GM23338 (cell line): ENCODE measurements at regions not wholly inside any gene's neighbourhood (a gene's known extent, or its start where the extent isn't known, plus 50 kb on each side); places are given as distances from the start of the nearest gene placed in this dataset.

Experiments
- ATAC-seq: fragments of 200-7000 bp; cut with Tn5 transposase; 3 replicates; pipeline ENCODE4 v1.9.1; 2020
- DNase-seq: peaks from one replicate; pipeline ENCODE4 v3.0.0-alpha.2; 2015; ENCODE audit warnings: low spot score
- H2AFZ ChIP-seq: fragments of 200-600 bp; sonication (generic); 2 replicates; pipeline ENCODE4 v1.8.0; 2016; ENCODE audit warnings: antibody characterized with exemption, mild to moderate bottlenecking, moderate library complexity
- H3F3A ChIP-seq: fragments of 200-600 bp; sonication (generic); replicated peaks from 2 replicates; pipeline ENCODE4 v1.8.0; 2017; ENCODE audit warnings: antibody characterized with exemption, mixed run types, low read depth
- H3K27ac ChIP-seq: fragments of 200-600 bp; sonication (generic); 2 replicates; pipeline ENCODE4 v1.6.1; 2016; ENCODE audit warnings: low read depth
- H3K27me3 ChIP-seq: fragments of 200-600 bp; sonication (generic); 2 replicates; pipeline ENCODE4 v1.8.0; 2016; ENCODE audit warnings: mild to moderate bottlenecking, mixed run types, moderate library complexity; ENCODE audit not compliant: insufficient read depth
- H3K36me3 ChIP-seq: fragments of 200-600 bp; sonication (generic); 2 replicates; pipeline ENCODE4 v1.8.0; 2016; ENCODE audit warnings: mild to moderate bottlenecking; ENCODE audit not compliant: insufficient read depth
- H3K4me1 ChIP-seq: fragments of 200-600 bp; sonication (generic); 2 replicates; pipeline ENCODE4 v1.8.0; 2016; ENCODE audit warnings: mild to moderate bottlenecking, moderate library complexity; ENCODE audit not compliant: insufficient read depth
- H3K4me2 ChIP-seq: fragments of 200-600 bp; sonication (generic); 2 replicates; pipeline ENCODE4 v1.7.1; 2017; ENCODE audit warnings: mixed run types
- H3K4me3 ChIP-seq: fragments of 200-600 bp; sonication (generic); 2 replicates; pipeline ENCODE4 v1.6.1; 2016; ENCODE audit warnings: mixed run types
- H3K79me2 ChIP-seq: fragments of 200-600 bp; sonication (generic); replicated peaks from 2 replicates; pipeline ENCODE4 v1.8.0; 2017; ENCODE audit warnings: mild to moderate bottlenecking; ENCODE audit not compliant: insufficient read depth
- H3K9me2 ChIP-seq: fragments of 200-600 bp; sonication (generic); 2 replicates; pipeline ENCODE4 v1.8.0; 2017; ENCODE audit not compliant: insufficient read depth
- H4K20me1 ChIP-seq: fragments of 200-600 bp; sonication (generic); replicated peaks from 2 replicates; pipeline ENCODE4 v1.8.0; 2017; ENCODE audit warnings: mild to moderate bottlenecking; ENCODE audit not compliant: insufficient read depth
- H3K27ac Mint-ChIP-seq: 2 replicates; pipeline ENCODE4 v1.8.0; 2020; ENCODE audit warnings: inconsistent platforms, mild to moderate bottlenecking, moderate library complexity, mixed read lengths
- H3K27me3 Mint-ChIP-seq: 3 replicates; pipeline ENCODE4 v1.8.0; 2022; ENCODE audit warnings: low read depth, mild to moderate bottlenecking, moderate library complexity, mixed read lengths, inconsistent platforms; ENCODE audit not compliant: insufficient read depth, poor library complexity
- H3K36me3 Mint-ChIP-seq: 3 replicates; pipeline ENCODE4 v1.8.0; 2021; ENCODE audit warnings: low read depth, mild to moderate bottlenecking, inconsistent platforms, moderate library complexity, mixed read lengths
- H3K4me1 Mint-ChIP-seq: 3 replicates; pipeline ENCODE4 v1.8.0; 2020; ENCODE audit warnings: mild to moderate bottlenecking, inconsistent platforms, mixed read lengths
- H3K4me3 Mint-ChIP-seq: 3 replicates; pipeline ENCODE4 v1.8.0; 2021; ENCODE audit warnings: moderate library complexity, mild to moderate bottlenecking, inconsistent platforms, mixed read lengths
- H3K9me3 Mint-ChIP-seq: 3 replicates; pipeline ENCODE4 v1.8.0; 2020; ENCODE audit warnings: moderate library complexity, mild to moderate bottlenecking, inconsistent platforms, mixed read lengths
- CREB1 ChIP-seq: fragments of 250-450 bp; sonication (Bioruptor Pico); IDR thresholded peaks from 2 replicates; pipeline ENCODE4 v1.5.0; 2020; ENCODE audit warnings: low read depth, mild to moderate bottlenecking, moderate library complexity
- EZH2 ChIP-seq: fragments of 200-600 bp; sonication (generic); IDR thresholded peaks from one replicate; pipeline ENCODE4 v1.8.0; 2017; ENCODE audit warnings: antibody characterized with exemption, mild to moderate bottlenecking, low read depth; ENCODE audit not compliant: unreplicated experiment
- NANOG ChIP-seq: IDR thresholded peaks from 2 replicates; pipeline ENCODE4 v1.6.1; 2016; ENCODE audit warnings: antibody characterized with exemption, borderline replicate concordance
- STAT1 ChIP-seq: IDR thresholded peaks from one replicate; pipeline ENCODE4 v1.6.1; 2016; ENCODE audit warnings: antibody characterized with exemption; ENCODE audit not compliant: unreplicated experiment
- ZNF114 ChIP-seq: fragments of 250-450 bp; sonication (Bioruptor Pico); IDR thresholded peaks from 2 replicates; pipeline ENCODE4 v1.5.0; 2020; ENCODE audit warnings: mild to moderate bottlenecking, moderate library complexity
- TF ChIP-seq, protein P1 (sequence below), 2 experiments: fragments of 200-600 bp in 1 of 2; sonication (generic) in 1 of 2; conservative IDR thresholded peaks; 2 replicates each; pipeline versions ENCODE4 v1.5.1 to v1.6.1; 2016 to 2017; ENCODE audit warnings: antibody characterized with exemption in 2 of 2, low read depth in 2 of 2, mild to moderate bottlenecking in 2 of 2, moderate library complexity in 1 of 2
- TF ChIP-seq, protein P2 (sequence below): fragments of 250-450 bp; sonication (Bioruptor Pico); IDR thresholded peaks from 2 replicates; pipeline ENCODE4 v1.5.0; 2020; ENCODE audit warnings: mild to moderate bottlenecking, moderate library complexity
- TF ChIP-seq, protein P3 (sequence below): IDR thresholded peaks from one replicate; pipeline ENCODE4 v1.6.1; 2018; ENCODE audit warnings: antibody characterized with exemption; ENCODE audit not compliant: unreplicated experiment

DNA sequence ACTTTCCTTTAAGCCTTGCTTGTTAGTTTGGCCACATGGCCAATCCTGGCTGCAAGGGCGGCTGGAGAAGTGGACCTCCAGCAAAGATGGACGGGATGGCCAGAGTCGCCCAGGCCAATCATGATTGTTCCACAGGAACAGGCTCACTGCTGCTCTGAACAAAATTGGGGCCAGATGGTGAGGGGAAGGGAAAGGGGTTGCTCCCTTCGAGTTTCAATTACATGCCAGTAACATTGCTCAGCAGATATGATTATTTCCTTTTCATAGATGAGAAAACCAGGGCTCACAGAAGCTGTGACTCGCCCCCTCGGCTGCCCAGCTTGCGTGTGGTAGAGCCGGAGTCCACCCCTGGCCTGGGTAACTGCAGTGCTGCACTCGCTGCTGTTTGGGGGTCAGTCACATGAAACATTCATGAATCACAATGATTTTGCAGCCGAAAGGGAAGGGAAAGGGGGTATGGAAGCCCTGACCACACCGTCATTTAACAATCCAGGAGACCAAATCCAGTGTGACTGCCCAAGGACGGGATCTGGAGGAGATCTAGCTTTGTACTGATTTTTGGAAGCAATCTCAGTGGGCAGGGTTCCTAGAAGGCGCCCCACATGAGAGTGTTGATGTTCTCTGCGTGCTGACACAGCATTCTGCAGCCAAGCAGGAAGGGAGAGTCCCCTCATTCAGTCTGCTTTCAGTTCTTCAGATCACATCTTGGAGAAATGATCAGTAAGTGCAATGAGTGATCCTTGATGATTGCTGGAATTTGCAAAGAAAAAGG lies 77.3 kb upstream of the MSX1 start (continued):
- TF ChIP-seq, protein P1, sequence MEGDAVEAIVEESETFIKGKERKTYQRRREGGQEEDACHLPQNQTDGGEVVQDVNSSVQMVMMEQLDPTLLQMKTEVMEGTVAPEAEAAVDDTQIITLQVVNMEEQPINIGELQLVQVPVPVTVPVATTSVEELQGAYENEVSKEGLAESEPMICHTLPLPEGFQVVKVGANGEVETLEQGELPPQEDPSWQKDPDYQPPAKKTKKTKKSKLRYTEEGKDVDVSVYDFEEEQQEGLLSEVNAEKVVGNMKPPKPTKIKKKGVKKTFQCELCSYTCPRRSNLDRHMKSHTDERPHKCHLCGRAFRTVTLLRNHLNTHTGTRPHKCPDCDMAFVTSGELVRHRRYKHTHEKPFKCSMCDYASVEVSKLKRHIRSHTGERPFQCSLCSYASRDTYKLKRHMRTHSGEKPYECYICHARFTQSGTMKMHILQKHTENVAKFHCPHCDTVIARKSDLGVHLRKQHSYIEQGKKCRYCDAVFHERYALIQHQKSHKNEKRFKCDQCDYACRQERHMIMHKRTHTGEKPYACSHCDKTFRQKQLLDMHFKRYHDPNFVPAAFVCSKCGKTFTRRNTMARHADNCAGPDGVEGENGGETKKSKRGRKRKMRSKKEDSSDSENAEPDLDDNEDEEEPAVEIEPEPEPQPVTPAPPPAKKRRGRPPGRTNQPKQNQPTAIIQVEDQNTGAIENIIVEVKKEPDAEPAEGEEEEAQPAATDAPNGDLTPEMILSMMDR (conservative IDR thresholded peaks at IDR 0.05; ENCODE audit: low read depth in 2 of 2), result no peak
- no peak for TF ChIP-seq STAT1
- no peak for TF ChIP-seq NANOG
- no peak for TF ChIP-seq CREB1 (CRISPR knock-in tag)

DNA sequence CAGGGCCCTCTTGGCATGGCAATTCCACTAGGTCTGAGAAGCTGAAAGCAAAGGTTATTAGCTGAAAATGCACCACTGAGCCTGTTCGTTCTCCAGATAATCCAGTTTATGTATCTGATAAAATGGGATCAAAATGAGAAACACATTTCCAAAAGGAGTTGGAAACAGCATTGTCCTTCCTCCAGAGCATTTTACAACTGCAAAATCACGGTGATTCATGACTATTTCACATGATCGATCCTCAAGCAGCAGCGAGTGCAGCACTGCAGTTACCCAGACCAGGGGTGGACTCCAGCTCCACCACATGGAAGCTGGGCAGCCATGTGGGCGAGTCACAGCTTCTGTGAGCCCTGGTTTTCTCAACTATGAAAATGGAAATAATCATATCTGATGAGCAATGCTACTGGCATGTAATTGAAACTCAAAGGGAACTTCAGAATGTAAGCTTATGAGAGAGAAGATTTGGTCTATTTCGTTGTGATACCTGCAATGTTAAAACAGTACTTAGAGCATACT lies 78.7 kb upstream of the MSX1 start:
- H3K27me3 ChIP-seq, result no peaks in the 10 kb centered on the region
- ATAC-seq, result no peak
- H3K4me2 ChIP-seq, result no peak overlapping the region
- TF ChIP-seq EZH2, result no peak
- no peak for TF ChIP-seq NANOG
- TF ChIP-seq, protein P2, sequence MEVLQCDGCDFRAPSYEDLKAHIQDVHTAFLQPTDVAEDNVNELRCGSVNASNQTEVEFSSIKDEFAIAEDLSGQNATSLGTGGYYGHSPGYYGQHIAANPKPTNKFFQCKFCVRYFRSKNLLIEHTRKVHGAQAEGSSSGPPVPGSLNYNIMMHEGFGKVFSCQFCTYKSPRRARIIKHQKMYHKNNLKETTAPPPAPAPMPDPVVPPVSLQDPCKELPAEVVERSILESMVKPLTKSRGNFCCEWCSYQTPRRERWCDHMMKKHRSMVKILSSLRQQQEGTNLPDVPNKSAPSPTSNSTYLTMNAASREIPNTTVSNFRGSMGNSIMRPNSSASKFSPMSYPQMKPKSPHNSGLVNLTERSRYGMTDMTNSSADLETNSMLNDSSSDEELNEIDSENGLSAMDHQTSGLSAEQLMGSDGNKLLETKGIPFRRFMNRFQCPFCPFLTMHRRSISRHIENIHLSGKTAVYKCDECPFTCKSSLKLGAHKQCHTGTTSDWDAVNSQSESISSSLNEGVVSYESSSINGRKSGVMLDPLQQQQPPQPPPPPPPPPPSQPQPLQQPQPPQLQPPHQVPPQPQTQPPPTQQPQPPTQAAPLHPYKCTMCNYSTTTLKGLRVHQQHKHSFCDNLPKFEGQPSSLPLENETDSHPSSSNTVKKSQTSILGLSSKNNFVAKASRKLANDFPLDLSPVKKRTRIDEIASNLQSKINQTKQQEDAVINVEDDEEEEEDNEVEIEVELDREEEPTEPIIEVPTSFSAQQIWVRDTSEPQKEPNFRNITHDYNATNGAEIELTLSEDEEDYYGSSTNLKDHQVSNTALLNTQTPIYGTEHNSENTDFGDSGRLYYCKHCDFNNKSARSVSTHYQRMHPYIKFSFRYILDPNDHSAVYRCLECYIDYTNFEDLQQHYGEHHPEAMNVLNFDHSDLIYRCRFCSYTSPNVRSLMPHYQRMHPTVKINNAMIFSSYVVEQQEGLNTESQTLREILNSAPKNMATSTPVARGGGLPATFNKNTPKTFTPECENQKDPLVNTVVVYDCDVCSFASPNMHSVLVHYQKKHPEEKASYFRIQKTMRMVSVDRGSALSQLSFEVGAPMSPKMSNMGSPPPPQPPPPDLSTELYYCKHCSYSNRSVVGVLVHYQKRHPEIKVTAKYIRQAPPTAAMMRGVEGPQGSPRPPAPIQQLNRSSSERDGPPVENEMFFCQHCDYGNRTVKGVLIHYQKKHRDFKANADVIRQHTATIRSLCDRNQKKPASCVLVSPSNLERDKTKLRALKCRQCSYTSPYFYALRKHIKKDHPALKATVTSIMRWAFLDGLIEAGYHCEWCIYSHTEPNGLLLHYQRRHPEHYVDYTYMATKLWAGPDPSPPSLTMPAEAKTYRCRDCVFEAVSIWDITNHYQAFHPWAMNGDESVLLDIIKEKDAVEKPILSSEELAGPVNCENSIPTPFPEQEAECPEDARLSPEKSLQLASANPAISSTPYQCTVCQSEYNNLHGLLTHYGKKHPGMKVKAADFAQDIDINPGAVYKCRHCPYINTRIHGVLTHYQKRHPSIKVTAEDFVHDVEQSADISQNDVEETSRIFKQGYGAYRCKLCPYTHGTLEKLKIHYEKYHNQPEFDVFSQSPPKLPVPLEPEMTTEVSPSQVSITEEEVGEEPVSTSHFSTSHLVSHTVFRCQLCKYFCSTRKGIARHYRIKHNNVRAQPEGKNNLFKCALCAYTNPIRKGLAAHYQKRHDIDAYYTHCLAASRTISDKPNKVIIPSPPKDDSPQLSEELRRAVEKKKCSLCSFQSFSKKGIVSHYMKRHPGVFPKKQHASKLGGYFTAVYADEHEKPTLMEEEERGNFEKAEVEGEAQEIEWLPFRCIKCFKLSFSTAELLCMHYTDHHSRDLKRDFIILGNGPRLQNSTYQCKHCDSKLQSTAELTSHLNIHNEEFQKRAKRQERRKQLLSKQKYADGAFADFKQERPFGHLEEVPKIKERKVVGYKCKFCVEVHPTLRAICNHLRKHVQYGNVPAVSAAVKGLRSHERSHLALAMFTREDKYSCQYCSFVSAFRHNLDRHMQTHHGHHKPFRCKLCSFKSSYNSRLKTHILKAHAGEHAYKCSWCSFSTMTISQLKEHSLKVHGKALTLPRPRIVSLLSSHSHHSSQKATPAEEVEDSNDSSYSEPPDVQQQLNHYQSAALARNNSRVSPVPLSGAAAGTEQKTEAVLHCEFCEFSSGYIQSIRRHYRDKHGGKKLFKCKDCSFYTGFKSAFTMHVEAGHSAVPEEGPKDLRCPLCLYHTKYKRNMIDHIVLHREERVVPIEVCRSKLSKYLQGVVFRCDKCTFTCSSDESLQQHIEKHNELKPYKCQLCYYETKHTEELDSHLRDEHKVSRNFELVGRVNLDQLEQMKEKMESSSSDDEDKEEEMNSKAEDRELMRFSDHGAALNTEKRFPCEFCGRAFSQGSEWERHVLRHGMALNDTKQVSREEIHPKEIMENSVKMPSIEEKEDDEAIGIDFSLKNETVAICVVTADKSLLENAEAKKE (CRISPR knock-in tag), result no peak
- TF ChIP-seq ZNF114, result no peak
- TF ChIP-seq, protein P1 (conservative IDR thresholded peaks at IDR 0.05; ENCODE audit: low read depth in 2 of 2), result no peak
- TF ChIP-seq, protein P3, sequence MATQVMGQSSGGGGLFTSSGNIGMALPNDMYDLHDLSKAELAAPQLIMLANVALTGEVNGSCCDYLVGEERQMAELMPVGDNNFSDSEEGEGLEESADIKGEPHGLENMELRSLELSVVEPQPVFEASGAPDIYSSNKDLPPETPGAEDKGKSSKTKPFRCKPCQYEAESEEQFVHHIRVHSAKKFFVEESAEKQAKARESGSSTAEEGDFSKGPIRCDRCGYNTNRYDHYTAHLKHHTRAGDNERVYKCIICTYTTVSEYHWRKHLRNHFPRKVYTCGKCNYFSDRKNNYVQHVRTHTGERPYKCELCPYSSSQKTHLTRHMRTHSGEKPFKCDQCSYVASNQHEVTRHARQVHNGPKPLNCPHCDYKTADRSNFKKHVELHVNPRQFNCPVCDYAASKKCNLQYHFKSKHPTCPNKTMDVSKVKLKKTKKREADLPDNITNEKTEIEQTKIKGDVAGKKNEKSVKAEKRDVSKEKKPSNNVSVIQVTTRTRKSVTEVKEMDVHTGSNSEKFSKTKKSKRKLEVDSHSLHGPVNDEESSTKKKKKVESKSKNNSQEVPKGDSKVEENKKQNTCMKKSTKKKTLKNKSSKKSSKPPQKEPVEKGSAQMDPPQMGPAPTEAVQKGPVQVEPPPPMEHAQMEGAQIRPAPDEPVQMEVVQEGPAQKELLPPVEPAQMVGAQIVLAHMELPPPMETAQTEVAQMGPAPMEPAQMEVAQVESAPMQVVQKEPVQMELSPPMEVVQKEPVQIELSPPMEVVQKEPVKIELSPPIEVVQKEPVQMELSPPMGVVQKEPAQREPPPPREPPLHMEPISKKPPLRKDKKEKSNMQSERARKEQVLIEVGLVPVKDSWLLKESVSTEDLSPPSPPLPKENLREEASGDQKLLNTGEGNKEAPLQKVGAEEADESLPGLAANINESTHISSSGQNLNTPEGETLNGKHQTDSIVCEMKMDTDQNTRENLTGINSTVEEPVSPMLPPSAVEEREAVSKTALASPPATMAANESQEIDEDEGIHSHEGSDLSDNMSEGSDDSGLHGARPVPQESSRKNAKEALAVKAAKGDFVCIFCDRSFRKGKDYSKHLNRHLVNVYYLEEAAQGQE, result no peak

More for the DNA sequence above, 78.7 kb upstream of the MSX1 start:
- Mint-ChIP-seq H3K9me3 (no peaks in the 10 kb centered on the region), H3K27ac (no peak overlapping the region), H3K27me3 (peaks cover 10% of the 10 kb centered on the region), H3K4me3 (no peak overlapping the region), H3K36me3 (no peaks in the 10 kb centered on the region), H3K4me1 (peaks cover 14% of the 10 kb centered on the region)
- H2AFZ ChIP-seq, result no peak overlapping the region
- no peaks in the 10 kb centered on the region for H3K36me3 ChIP-seq
- H3K4me3 ChIP-seq, result no peak overlapping the region
- H3K9me2 ChIP-seq, result no peaks in the 10 kb centered on the region
- no peaks in the 10 kb centered on the region for H3K4me1 ChIP-seq
- no peak overlapping the region for H3K27ac ChIP-seq
- H4K20me1 ChIP-seq, result no peaks in the 10 kb centered on the region; the same call in 1 of the 2 replicates
- no peak for DNase-seq
- H3K79me2 ChIP-seq, result no peaks in the 10 kb centered on the region
- no peaks in the 10 kb centered on the region for H3F3A ChIP-seq
